ENCODE measurements at regions not wholly inside any gene's neighbourhood (a gene's known extent, or its start where the extent isn't known, plus 50 kb on each side); places are given as distances from the start of the nearest gene placed in this dataset.

GRCh38 chr4:170884969-170885570, 795.3 kb upstream of the AADAT start:
- TF ChIP-seq CTCF (conservative IDR thresholded peaks at IDR 0.05; ENCODE audit: low read depth, low read length) (no peak), EZH2phosphoT487 (IDR thresholded peaks at IDR 0.05; ENCODE audit: borderline replicate concordance, low read length) (no peak)
